HepG2 (cell line): ENCODE measurements at regions not wholly inside any gene's neighbourhood (a gene's known extent, or its start where the extent isn't known, plus 50 kb on each side); places are given as distances from the start of the nearest gene placed in this dataset.

Experiments
- ATAC-seq: fragments of 200-7000 bp; cut with Tn5 transposase; 3 replicates; pipeline ENCODE4 v1.9.1; 2020; ENCODE audit warnings: mild to moderate bottlenecking, moderate library complexity
- BruUV-seq: library from RNA; stranded (reverse); fragments of 400-500 nt; replicated peaks from 2 replicates; lab custom pipeline; 2021; lab: Mats Ljungman, UMichigan
- CTCF ChIA-PET: fragments of 300-600 bp; formaldehyde crosslinking; extraction: SDS; loops from one replicate; lab custom pipeline; 2021; ENCODE audit warnings: low total read pairs, inconsistent platforms, low intra/inter-chr PET ratio; lab: Yijun Ruan, JAX
- POLR2A ChIA-PET: fragments of 350-600 bp; sonication (Branson Sonifier 250); formaldehyde crosslinking; loops from one replicate; lab custom pipeline; 2020; ENCODE audit warnings: antibody characterized with exemption, inconsistent platforms; lab: Yijun Ruan, JAX
- DNase-seq: peaks from one replicate; pipeline ENCODE4 v3.0.0-alpha.2; 2015; ENCODE audit warnings: low spot score
- FAIRE-seq: peaks from 3 replicates; lab custom pipeline; 2011; peaks lifted over from hg19 to GRCh38; lab: Jason Lieb, UNC
- H2AFZ ChIP-seq: one replicate; pipeline ENCODE4 v1.6.1; 2011; ENCODE audit warnings: low read length, inconsistent platforms
- H3K27ac ChIP-seq: fragments of 300-600 bp; 3 replicates; pipeline ENCODE4 v1.8.0; 2011; ENCODE audit warnings: mixed run types, mild to moderate bottlenecking, mixed read lengths, low read length, inconsistent platforms; ENCODE audit not compliant: insufficient read depth; ENCODE audit errors: extremely low read length
- H3K27me3 ChIP-seq, 2 experiments: fragments of 200-600 bp in 1 of 2; 2 replicates in 1 of 2; 3 replicates in 1 of 2; pipeline versions ENCODE4 v1.6.0 to v1.8.0; 2011; ENCODE audit warnings: low read length in 2 of 2, mild to moderate bottlenecking in 2 of 2, moderate library complexity in 2 of 2, inconsistent platforms in 1 of 2; ENCODE audit not compliant: insufficient read depth in 2 of 2, control insufficient read depth in 1 of 2
- H3K36me3 ChIP-seq, 2 experiments: fragments of 200-600 bp in 1 of 2; replicated peaks in 1 of 2; 2 replicates in 1 of 2; 3 replicates in 1 of 2; pipeline versions ENCODE4 v1.5.1 to v1.8.0; 2011; ENCODE audit warnings: low read length in 2 of 2, inconsistent platforms in 1 of 2; ENCODE audit not compliant: insufficient read depth in 2 of 2, control insufficient read depth in 1 of 2
- H3K4me1 ChIP-seq: 2 replicates; pipeline ENCODE4 v1.5.1; 2012; ENCODE audit warnings: low read length, inconsistent platforms; ENCODE audit not compliant: insufficient read depth
- H3K4me2 ChIP-seq: 2 replicates; pipeline ENCODE4 v1.6.0; 2011; ENCODE audit warnings: low read depth, low read length, inconsistent platforms
- H3K4me3 ChIP-seq, 3 experiments: fragments of 200-600 bp in 1 of 3; sonication (generic), shearing (Covaris generic) in 1 of 3; replicated peaks in 1 of 3; 2 replicates each; pipeline ENCODE4 v1.5.1; 2011 to 2016; ENCODE audit warnings: low read length in 3 of 3, inconsistent platforms in 2 of 3, low read depth in 2 of 3, mild to moderate bottlenecking in 2 of 3, control low read depth in 1 of 3, mixed read lengths in 1 of 3; ENCODE audit not compliant: insufficient read depth in 1 of 3
- H3K79me2 ChIP-seq: one replicate; pipeline ENCODE4 v1.6.1; 2011; ENCODE audit warnings: low read length, inconsistent platforms; ENCODE audit not compliant: insufficient read depth
- H3K9ac ChIP-seq: 2 replicates; pipeline ENCODE4 v1.6.0; 2011; ENCODE audit warnings: mild to moderate bottlenecking, low read depth, low read length, inconsistent platforms; ENCODE audit not compliant: insufficient read depth
- H3K9me3 ChIP-seq: 2 replicates; pipeline ENCODE4 v1.5.1; 2012; ENCODE audit warnings: mild to moderate bottlenecking, low read length
- H4K20me1 ChIP-seq: 2 replicates; pipeline ENCODE4 v1.6.0; 2011; ENCODE audit warnings: inconsistent platforms, mild to moderate bottlenecking, low read length, moderate library complexity; ENCODE audit not compliant: insufficient read depth
- CHD4 ChIP-seq: fragments of 200-600 bp; sonication (generic); IDR thresholded peaks from 2 replicates; pipeline ENCODE4 v1.7.0; 2017; ENCODE audit warnings: mild to moderate bottlenecking, low read length, borderline replicate concordance
- ETV6 ChIP-seq: sonication (generic); formaldehyde crosslinking; conservative IDR thresholded peaks from 2 replicates; pipeline ENCODE4 v1.4.0; 2020; ENCODE audit warnings: missing genetic modification reagents
- EZH2 ChIP-seq: conservative IDR thresholded peaks from 2 replicates; pipeline ENCODE4 v1.6.1; 2012; ENCODE audit warnings: mild to moderate bottlenecking, low read depth, low read length, moderate library complexity
- HHEX ChIP-seq: IDR thresholded peaks from 2 replicates; pipeline ENCODE4 v1.6.1; 2016; ENCODE audit warnings: control low read depth
- HOXA5 ChIP-seq: sonication (generic); formaldehyde crosslinking; IDR thresholded peaks from 2 replicates; pipeline ENCODE4 v1.4.0; 2020; ENCODE audit warnings: missing genetic modification reagents
- KAT2B ChIP-seq: fragments of 150-350 bp; IDR thresholded peaks from 2 replicates; pipeline ENCODE4 v1.6.1; 2014; ENCODE audit warnings: low read depth, low read length, borderline replicate concordance
- KDM2A ChIP-seq: sonication (generic); formaldehyde crosslinking; IDR thresholded peaks from 2 replicates; pipeline ENCODE4 v1.4.0; 2020; ENCODE audit warnings: low read depth, missing genetic modification reagents, borderline replicate concordance
- KLF11 ChIP-seq: IDR thresholded peaks from 2 replicates; pipeline ENCODE4 v1.6.1; 2016; ENCODE audit warnings: missing compliant biosample characterization
- MAFK ChIP-seq, 2 experiments: IDR thresholded peaks in 1 of 2; conservative IDR thresholded peaks in 1 of 2; 2 replicates each; pipeline ENCODE4 v1.6.1; 2011; ENCODE audit warnings: improper control_type of control experiment in 2 of 2, low read length in 2 of 2
- MTF2 ChIP-seq: sonication (generic); formaldehyde crosslinking; IDR thresholded peaks from 2 replicates; pipeline ENCODE4 v1.5.0; 2020; ENCODE audit warnings: missing genetic modification reagents, borderline replicate concordance
- NPAS2 ChIP-seq: sonication (generic); formaldehyde crosslinking; IDR thresholded peaks from 2 replicates; pipeline ENCODE4 v1.8.0; 2022; ENCODE audit warnings: mild to moderate bottlenecking, missing genetic modification reagents, borderline replicate concordance
- PHB2 ChIP-seq: fragments of 450-650 bp; IDR thresholded peaks from 2 replicates; pipeline ENCODE4 v1.6.1; 2018; ENCODE audit not compliant: partially characterized antibody
- SP140L ChIP-seq: sonication (generic); formaldehyde crosslinking; IDR thresholded peaks from 2 replicates; pipeline ENCODE4 v1.4.0; 2020; ENCODE audit warnings: missing genetic modification reagents, borderline replicate concordance
- U2AF1 ChIP-seq: fragments of 200-400 bp; formaldehyde crosslinking; optimal IDR thresholded peaks from 2 replicates; pipeline ENCODE3; 2017; ENCODE audit warnings: mild to moderate bottlenecking, low read depth, low read length
- ZNF143 ChIP-seq: sonication (generic); formaldehyde crosslinking; IDR thresholded peaks from 2 replicates; pipeline ENCODE4 v1.4.0; 2020; ENCODE audit warnings: missing genetic modification reagents
- ZNF652 ChIP-seq: IDR thresholded peaks from 2 replicates; pipeline ENCODE4 v1.6.1; 2016; ENCODE audit warnings: low read depth, borderline replicate concordance
- ZNF816 ChIP-seq: sonication (generic); formaldehyde crosslinking; IDR thresholded peaks from 2 replicates; pipeline ENCODE4 v1.8.0; 2022; ENCODE audit warnings: missing genetic modification reagents, mild to moderate bottlenecking, borderline replicate concordance
- WGBS: methylation state at CpG from one replicate; pipeline ENCODE4 v1.1.6; 2017; ENCODE audit warnings: low lambda C conversion rate; 5-methylcytosine and 5-hydroxymethylcytosine counted together
- in situ Hi-C: cut with HindIII; loops from 2 replicates; pipeline ENCODE4 v1.10.0; 2017; ENCODE audit warnings: low pct_unique_long_range_greater_than_20kb; ENCODE audit not compliant: extremely low pct_ligation_motif_present
- intact Hi-C: fragments of 100-400 bp; cut with micrococcal nuclease; formaldehyde crosslinking; loops from one replicate; pipeline ENCODE4 v1.10.0; 2022; ENCODE audit not compliant: unreplicated experiment
- TF ChIP-seq, protein P1 (sequence below): sonication (generic); formaldehyde crosslinking; IDR thresholded peaks from 2 replicates; pipeline ENCODE4 v1.9.0; 2022; ENCODE audit warnings: low read depth, missing genetic modification reagents
- TF ChIP-seq, protein P2 (sequence below): sonication (generic); formaldehyde crosslinking; IDR thresholded peaks from 2 replicates; pipeline ENCODE4 v1.8.1; 2023; ENCODE audit warnings: missing genetic modification reagents, mild to moderate bottlenecking, borderline replicate concordance
- TF ChIP-seq, protein P3 (sequence below): sonication (generic); formaldehyde crosslinking; IDR thresholded peaks from 2 replicates; pipeline ENCODE4 v1.5.0; 2020; ENCODE audit warnings: missing genetic modification reagents

- H3K9me3 ChIP-seq = no peaks in the 10 kb centered on the region
- FAIRE-seq (no peak), DNase-seq (no peak), ATAC-seq (no peak)
- H3K27ac ChIP-seq = no peak overlapping the region
- 13% methylated on average over 3 of the region's 3 CpGs for WGBS
- intact Hi-C loops = no loop called here
- ChIA-PET POLR2A (no interaction called here), CTCF (no interaction called here)
- no peaks in the 10 kb centered on the region for H3K36me3 ChIP-seq
- no TSS peak for BruUV-seq
- H3K27me3 ChIP-seq = no peaks in the 10 kb centered on the region
- in situ Hi-C loops = no loop called here
- H3K9ac ChIP-seq = no peak overlapping the region
- H2AFZ ChIP-seq = no peak overlapping the region
- H3K4me1 ChIP-seq = no peaks in the 10 kb centered on the region
- no peak overlapping the region for H3K4me3 ChIP-seq
- no peak overlapping the region for H3K4me2 ChIP-seq
- no peaks in the 10 kb centered on the region for H4K20me1 ChIP-seq
- H3K79me2 ChIP-seq = no peaks in the 10 kb centered on the region
- TF ChIP-seq HOXA5 (CRISPR knock-in tag) (no peak), KDM2A (no peak), SP140L (CRISPR knock-in tag) (no peak), ETV6 (CRISPR knock-in tag) (no peak), U2AF1 (no peak), PHB2 (no peak), KLF11 (no peak), NPAS2 (CRISPR knock-in tag) (no peak), ZNF652 (CRISPR knock-in tag) (no peak)
Observed at GRCh38 chr11:29300420-29300819, 716.4 kb downstream of the KCNA4 start.

- H3K9me3 ChIP-seq = no peaks in the 10 kb centered on the region
- H4K20me1 ChIP-seq = no peaks in the 10 kb centered on the region
- H3K4me1 ChIP-seq = no peaks in the 10 kb centered on the region
- H3K79me2 ChIP-seq = no peaks in the 10 kb centered on the region
- no peaks in the 10 kb centered on the region for H3K27me3 ChIP-seq
- FAIRE-seq (no peak), DNase-seq (no peak), ATAC-seq (no peak)
- intact Hi-C loops = no loop called here
- H2AFZ ChIP-seq = no peak overlapping the region
- no TSS peak for BruUV-seq
- H3K4me2 ChIP-seq = no peak overlapping the region
- ChIA-PET CTCF (no interaction called here), POLR2A (no interaction called here)
- 25% methylated on average over 1 of the region's 1 CpG for WGBS
- H3K9ac ChIP-seq = no peak overlapping the region
- no peaks in the 10 kb centered on the region for H3K36me3 ChIP-seq
- H3K27ac ChIP-seq = no peak overlapping the region
- in situ Hi-C loops = no loop called here
- no peak overlapping the region for H3K4me3 ChIP-seq
- TF ChIP-seq KAT2B (no peak), EZH2 (no peak), CHD4 (no peak), MAFK (conservative IDR thresholded peaks at IDR 0.05 in 1 of 2, IDR thresholded peaks at IDR 0.05 in 1 of 2; ENCODE audit: low read length in 2 of 2) (no peak), HHEX (CRISPR knock-in tag) (no peak), ZNF143 (no peak), MTF2 (CRISPR knock-in tag) (no peak), ZNF816 (CRISPR knock-in tag) (no peak)
- TF ChIP-seq, protein P1, sequence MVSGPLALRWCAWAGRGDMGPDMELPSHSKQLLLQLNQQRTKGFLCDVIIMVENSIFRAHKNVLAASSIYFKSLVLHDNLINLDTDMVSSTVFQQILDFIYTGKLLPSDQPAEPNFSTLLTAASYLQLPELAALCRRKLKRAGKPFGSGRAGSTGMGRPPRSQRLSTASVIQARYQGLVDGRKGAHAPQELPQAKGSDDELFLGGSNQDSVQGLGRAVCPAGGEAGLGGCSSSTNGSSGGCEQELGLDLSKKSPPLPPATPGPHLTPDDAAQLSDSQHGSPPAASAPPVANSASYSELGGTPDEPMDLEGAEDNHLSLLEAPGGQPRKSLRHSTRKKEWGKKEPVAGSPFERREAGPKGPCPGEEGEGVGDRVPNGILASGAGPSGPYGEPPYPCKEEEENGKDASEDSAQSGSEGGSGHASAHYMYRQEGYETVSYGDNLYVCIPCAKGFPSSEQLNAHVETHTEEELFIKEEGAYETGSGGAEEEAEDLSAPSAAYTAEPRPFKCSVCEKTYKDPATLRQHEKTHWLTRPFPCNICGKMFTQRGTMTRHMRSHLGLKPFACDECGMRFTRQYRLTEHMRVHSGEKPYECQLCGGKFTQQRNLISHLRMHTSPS (CRISPR knock-in tag) = no peak
- TF ChIP-seq, protein P2, sequence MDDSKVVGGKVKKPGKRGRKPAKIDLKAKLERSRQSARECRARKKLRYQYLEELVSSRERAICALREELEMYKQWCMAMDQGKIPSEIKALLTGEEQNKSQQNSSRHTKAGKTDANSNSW (CRISPR knock-in tag) = no peak
- TF ChIP-seq, protein P3, sequence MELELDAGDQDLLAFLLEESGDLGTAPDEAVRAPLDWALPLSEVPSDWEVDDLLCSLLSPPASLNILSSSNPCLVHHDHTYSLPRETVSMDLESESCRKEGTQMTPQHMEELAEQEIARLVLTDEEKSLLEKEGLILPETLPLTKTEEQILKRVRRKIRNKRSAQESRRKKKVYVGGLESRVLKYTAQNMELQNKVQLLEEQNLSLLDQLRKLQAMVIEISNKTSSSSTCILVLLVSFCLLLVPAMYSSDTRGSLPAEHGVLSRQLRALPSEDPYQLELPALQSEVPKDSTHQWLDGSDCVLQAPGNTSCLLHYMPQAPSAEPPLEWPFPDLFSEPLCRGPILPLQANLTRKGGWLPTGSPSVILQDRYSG (CRISPR knock-in tag) = no peak
Observed at GRCh38 chr11:29296680-29297079, 720.1 kb downstream of the KCNA4 start.
